ENCODE measurements at regions not wholly inside any gene's neighbourhood (a gene's known extent, or its start where the extent isn't known, plus 50 kb on each side); places are given as distances from the start of the nearest gene placed in this dataset.

- TF ChIP-seq FOXJ3 (CRISPR knock-in tag; IDR thresholded peaks at IDR 0.05; ENCODE audit: borderline replicate concordance) = no peak
- no peak for TF ChIP-seq ZNF425 (CRISPR knock-in tag; conservative IDR thresholded peaks at IDR 0.05)
- DNase-seq (ENCODE audit: low spot score) = no peak
- Mint-ChIP-seq H3K9me3 (no peaks in the 10 kb centered on the region), H3K27me3 (ENCODE audit: low read depth) (peaks cover 21% of the 10 kb centered on the region), H3K36me3 (no peaks in the 10 kb centered on the region), H3K4me3 (no peak overlapping the region), H3K4me1 (peaks cover 23% of the 10 kb centered on the region), H3K27ac (no peak overlapping the region)
- ChIA-PET CTCF (interaction anchor here (1.4 kb wide), 1 partner anchor 70 kb away, joined by 4 read pairs; no protein-coding TSS in a partner anchor), POLR2A (no interaction called here)
- peak; percentile 53 for ATAC-seq
Observed at GRCh38 chr6:165776691-165777090, 113.7 kb upstream of the PDE10A start.

DNA sequence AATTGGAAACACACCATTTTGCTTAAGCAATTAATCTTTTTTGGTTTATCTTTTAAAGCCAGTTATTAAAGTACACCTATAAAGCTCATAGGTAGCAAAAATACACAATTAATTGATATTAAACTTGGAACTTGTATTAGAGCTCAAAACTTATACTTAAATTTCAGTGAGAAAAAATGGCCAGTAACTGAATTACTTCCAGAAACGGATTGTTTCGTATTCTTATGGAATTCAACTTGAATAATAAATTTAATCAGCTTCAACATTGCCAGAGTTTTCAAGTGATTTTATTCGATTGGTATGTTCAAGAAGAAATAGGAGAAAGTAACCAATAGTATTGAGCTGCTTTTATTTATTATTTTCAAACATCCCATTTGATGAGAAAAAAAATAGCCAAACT lies 112.7 kb upstream of the PDE10A start:
- Mint-ChIP-seq H3K36me3 (no peaks in the 10 kb centered on the region), H3K27ac (no peak overlapping the region), H3K9me3 (no peaks in the 10 kb centered on the region), H3K4me3 (no peak overlapping the region), H3K27me3 (ENCODE audit: low read depth) (peaks cover 22% of the 10 kb centered on the region), H3K4me1 (peaks cover 23% of the 10 kb centered on the region)
- ChIA-PET CTCF (interaction anchor here (0.8 kb wide), 2 partner anchors 46 to 71 kb away, joined by 3 read pairs; no protein-coding TSS in a partner anchor), POLR2A (no interaction called here)
- no peak for TF ChIP-seq SMAD3 (CRISPR knock-in tag; IDR thresholded peaks at IDR 0.05; ENCODE audit: borderline replicate concordance)
- TF ChIP-seq ATF3 (CRISPR knock-in tag; conservative IDR thresholded peaks at IDR 0.05) = no peak
- TF ChIP-seq GABPB1 (CRISPR knock-in tag; IDR thresholded peaks at IDR 0.05) = no peak
- DNase-seq (ENCODE audit: low spot score) (no peak), ATAC-seq (no peak)

DNA sequence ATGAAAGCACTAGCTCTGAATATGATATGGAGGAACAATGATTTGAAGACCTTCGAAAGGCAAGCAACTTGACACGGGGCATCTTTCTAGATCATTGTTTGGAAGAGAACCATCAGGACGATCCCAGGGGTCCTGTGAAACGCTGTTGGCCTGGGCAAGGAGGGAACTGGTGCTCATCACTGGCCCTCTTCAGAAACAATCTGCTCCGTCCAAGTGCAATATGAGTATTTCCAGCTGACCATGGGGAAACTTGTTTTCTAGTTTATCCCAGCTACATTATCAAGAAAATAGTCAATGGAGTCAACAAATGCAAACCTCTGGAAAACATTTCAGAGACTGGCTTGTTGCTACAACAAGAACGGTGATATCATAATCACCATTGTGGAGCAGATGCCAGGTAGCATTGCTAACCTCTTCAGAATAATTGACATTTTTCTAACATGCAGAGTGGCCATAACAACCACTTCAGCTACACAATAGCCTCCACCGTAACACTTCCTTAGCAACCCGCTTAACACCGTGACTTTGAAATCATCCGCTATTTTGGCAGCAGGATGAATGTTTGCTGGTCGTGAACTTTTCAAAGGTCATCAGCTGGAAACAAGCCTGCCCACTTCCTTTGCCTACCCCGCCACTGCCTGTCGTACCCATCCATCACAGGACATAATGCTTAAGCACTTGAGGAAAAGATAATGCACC lies 112.0 kb upstream of the PDE10A start:
- H3K27ac Mint-ChIP-seq = no peak overlapping the region
- H3K4me3 Mint-ChIP-seq = no peak overlapping the region
- DNase-seq (ENCODE audit: low spot score) = no peak
- no peak for TF ChIP-seq E2F5 (CRISPR knock-in tag; IDR thresholded peaks at IDR 0.05)
- TF ChIP-seq ZNF121 (CRISPR knock-in tag; IDR thresholded peaks at IDR 0.05) = peak; percentile 25; the same call in 1 of the 2 replicates
- no peaks in the 10 kb centered on the region for H3K9me3 Mint-ChIP-seq
- peak; percentile 31; the same call in 1 of the 2 replicates for ATAC-seq
- no peaks in the 10 kb centered on the region for H3K36me3 Mint-ChIP-seq
- ChIA-PET CTCF (interaction anchor here (0.8 to 1.3 kb wide), 4 partner anchors 45 to 83 kb away, joined by 3 read pairs; no protein-coding TSS in a partner anchor), POLR2A (no interaction called here)
- H3K4me1 Mint-ChIP-seq = peaks cover 23% of the 10 kb centered on the region
- H3K27me3 Mint-ChIP-seq (ENCODE audit: low read depth) = peaks cover 27% of the 10 kb centered on the region

GRCh38 chr6:165770397-165771082 lies 107.5 kb upstream of the PDE10A start:
- ATAC-seq (peak; percentile 46), DNase-seq (ENCODE audit: low spot score) (peak; percentile 24)
- H3K9me3 Mint-ChIP-seq = no peaks in the 10 kb centered on the region
- peaks cover 32% of the 10 kb centered on the region for H3K27me3 Mint-ChIP-seq (ENCODE audit: low read depth)
- no peaks in the 10 kb centered on the region for H3K36me3 Mint-ChIP-seq
- ChIA-PET CTCF (interaction anchor here (0.9 kb wide), 1 partner anchor 43 kb away, joined by 4 read pairs; no protein-coding TSS in a partner anchor), POLR2A (no interaction called here)
- no peak overlapping the region for H3K4me3 Mint-ChIP-seq
- no peak overlapping the region for H3K27ac Mint-ChIP-seq
- peaks cover 5% of the 10 kb centered on the region for H3K4me1 Mint-ChIP-seq
- TF ChIP-seq ZNF396 (CRISPR knock-in tag; IDR thresholded peaks at IDR 0.05; ENCODE audit: borderline replicate concordance) = no peak
- TF ChIP-seq NR1H2 (CRISPR knock-in tag; IDR thresholded peaks at IDR 0.05) = no peak
- no peak for TF ChIP-seq ETV6 (CRISPR knock-in tag; IDR thresholded peaks at IDR 0.05)
- TF ChIP-seq ELF4 (CRISPR knock-in tag; IDR thresholded peaks at IDR 0.05; ENCODE audit: low read depth) = no peak
- TF ChIP-seq, protein P1, sequence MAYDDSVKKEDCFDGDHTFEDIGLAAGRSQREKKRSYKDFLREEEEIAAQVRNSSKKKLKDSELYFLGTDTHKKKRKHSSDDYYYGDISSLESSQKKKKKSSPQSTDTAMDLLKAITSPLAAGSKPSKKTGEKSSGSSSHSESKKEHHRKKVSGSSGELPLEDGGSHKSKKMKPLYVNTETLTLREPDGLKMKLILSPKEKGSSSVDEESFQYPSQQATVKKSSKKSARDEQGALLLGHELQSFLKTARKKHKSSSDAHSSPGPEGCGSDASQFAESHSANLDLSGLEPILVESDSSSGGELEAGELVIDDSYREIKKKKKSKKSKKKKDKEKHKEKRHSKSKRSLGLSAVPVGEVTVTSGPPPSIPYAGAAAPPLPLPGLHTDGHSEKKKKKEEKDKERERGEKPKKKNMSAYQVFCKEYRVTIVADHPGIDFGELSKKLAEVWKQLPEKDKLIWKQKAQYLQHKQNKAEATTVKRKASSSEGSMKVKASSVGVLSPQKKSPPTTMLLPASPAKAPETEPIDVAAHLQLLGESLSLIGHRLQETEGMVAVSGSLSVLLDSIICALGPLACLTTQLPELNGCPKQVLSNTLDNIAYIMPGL (CRISPR knock-in tag; IDR thresholded peaks at IDR 0.05) = no peak
- TF ChIP-seq, protein P2, sequence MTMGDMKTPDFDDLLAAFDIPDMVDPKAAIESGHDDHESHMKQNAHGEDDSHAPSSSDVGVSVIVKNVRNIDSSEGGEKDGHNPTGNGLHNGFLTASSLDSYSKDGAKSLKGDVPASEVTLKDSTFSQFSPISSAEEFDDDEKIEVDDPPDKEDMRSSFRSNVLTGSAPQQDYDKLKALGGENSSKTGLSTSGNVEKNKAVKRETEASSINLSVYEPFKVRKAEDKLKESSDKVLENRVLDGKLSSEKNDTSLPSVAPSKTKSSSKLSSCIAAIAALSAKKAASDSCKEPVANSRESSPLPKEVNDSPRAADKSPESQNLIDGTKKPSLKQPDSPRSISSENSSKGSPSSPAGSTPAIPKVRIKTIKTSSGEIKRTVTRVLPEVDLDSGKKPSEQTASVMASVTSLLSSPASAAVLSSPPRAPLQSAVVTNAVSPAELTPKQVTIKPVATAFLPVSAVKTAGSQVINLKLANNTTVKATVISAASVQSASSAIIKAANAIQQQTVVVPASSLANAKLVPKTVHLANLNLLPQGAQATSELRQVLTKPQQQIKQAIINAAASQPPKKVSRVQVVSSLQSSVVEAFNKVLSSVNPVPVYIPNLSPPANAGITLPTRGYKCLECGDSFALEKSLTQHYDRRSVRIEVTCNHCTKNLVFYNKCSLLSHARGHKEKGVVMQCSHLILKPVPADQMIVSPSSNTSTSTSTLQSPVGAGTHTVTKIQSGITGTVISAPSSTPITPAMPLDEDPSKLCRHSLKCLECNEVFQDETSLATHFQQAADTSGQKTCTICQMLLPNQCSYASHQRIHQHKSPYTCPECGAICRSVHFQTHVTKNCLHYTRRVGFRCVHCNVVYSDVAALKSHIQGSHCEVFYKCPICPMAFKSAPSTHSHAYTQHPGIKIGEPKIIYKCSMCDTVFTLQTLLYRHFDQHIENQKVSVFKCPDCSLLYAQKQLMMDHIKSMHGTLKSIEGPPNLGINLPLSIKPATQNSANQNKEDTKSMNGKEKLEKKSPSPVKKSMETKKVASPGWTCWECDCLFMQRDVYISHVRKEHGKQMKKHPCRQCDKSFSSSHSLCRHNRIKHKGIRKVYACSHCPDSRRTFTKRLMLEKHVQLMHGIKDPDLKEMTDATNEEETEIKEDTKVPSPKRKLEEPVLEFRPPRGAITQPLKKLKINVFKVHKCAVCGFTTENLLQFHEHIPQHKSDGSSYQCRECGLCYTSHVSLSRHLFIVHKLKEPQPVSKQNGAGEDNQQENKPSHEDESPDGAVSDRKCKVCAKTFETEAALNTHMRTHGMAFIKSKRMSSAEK (CRISPR knock-in tag; IDR thresholded peaks at IDR 0.05; ENCODE audit: borderline replicate concordance) = no peak
- TF ChIP-seq, protein P3, sequence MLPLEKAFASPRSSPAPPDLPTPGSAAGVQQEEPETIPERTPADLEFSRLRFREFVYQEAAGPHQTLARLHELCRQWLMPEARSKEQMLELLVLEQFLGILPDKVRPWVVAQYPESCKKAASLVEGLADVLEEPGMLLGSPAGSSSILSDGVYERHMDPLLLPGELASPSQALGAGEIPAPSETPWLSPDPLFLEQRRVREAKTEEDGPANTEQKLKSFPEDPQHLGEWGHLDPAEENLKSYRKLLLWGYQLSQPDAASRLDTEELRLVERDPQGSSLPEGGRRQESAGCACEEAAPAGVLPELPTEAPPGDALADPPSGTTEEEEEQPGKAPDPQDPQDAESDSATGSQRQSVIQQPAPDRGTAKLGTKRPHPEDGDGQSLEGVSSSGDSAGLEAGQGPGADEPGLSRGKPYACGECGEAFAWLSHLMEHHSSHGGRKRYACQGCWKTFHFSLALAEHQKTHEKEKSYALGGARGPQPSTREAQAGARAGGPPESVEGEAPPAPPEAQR (CRISPR knock-in tag; IDR thresholded peaks at IDR 0.05) = no peak
